Astrocyte (in vitro differentiated cells and primary cell): ENCODE measurements at regions not wholly inside any gene's neighbourhood (a gene's known extent, or its start where the extent isn't known, plus 50 kb on each side); places are given as distances from the start of the nearest gene placed in this dataset.

Experiments used
- EZH2 ChIP-seq: IDR thresholded peaks from 2 replicates; pipeline ENCODE4 v1.6.1; 2012; ENCODE audit warnings: mild to moderate bottlenecking, low read length, inconsistent platforms; ENCODE audit not compliant: insufficient read depth
- TF ChIP-seq, protein P1 (sequence below): IDR thresholded peaks from 2 replicates; pipeline ENCODE4 v1.5.1; 2011; ENCODE audit warnings: low read depth, mild to moderate bottlenecking, inconsistent platforms, low read length, moderate library complexity; ENCODE audit not compliant: insufficient read depth

DNA sequence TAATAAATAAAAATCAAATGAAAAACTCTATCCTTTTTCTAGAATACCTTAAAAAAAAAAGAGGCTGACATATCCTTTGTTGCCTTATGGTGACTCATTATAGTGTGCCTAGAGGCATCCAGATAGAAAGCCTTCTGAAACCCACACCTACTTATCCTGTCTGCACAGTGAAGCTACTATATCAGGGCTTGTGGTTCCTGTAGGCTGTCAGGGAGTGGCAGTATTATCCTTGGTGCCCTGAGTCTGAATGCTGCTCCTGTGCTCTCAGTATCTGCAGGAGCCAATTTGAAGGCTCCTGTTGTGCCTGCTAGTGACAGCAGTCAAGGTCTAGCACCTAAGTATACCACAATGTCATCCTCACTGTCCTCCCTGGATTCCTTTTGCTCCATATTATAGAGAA is 168.4 kb upstream of the AVPR1A start:
- TF ChIP-seq EZH2 = no peak
- TF ChIP-seq, protein P1, sequence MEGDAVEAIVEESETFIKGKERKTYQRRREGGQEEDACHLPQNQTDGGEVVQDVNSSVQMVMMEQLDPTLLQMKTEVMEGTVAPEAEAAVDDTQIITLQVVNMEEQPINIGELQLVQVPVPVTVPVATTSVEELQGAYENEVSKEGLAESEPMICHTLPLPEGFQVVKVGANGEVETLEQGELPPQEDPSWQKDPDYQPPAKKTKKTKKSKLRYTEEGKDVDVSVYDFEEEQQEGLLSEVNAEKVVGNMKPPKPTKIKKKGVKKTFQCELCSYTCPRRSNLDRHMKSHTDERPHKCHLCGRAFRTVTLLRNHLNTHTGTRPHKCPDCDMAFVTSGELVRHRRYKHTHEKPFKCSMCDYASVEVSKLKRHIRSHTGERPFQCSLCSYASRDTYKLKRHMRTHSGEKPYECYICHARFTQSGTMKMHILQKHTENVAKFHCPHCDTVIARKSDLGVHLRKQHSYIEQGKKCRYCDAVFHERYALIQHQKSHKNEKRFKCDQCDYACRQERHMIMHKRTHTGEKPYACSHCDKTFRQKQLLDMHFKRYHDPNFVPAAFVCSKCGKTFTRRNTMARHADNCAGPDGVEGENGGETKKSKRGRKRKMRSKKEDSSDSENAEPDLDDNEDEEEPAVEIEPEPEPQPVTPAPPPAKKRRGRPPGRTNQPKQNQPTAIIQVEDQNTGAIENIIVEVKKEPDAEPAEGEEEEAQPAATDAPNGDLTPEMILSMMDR = no peak
